ENCODE measurements at regions not wholly inside any gene's neighbourhood (a gene's known extent, or its start where the extent isn't known, plus 50 kb on each side); places are given as distances from the start of the nearest gene placed in this dataset.

- H3K36me3 ChIP-seq (ENCODE audit: insufficient read depth, low read length) = no peaks in the 10 kb centered on the region
- no peak overlapping the region for H3K27ac ChIP-seq (ENCODE audit: low read depth, low read length)
- no peak for DNase-seq (ENCODE audit: insufficient read length, low spot score, missing footprints)
- TF ChIP-seq CTCF (IDR thresholded peaks at IDR 0.05; ENCODE audit: extremely low read depth, low read depth, low read length) = no peak
- H3K27me3 ChIP-seq (ENCODE audit: insufficient read depth, low read length) = no peaks in the 10 kb centered on the region
- H3K79me2 ChIP-seq (ENCODE audit: insufficient read depth, low read length) = no peaks in the 10 kb centered on the region
- H2AFZ ChIP-seq (ENCODE audit: low read length) = no peak overlapping the region
- no peak overlapping the region for H3K4me3 ChIP-seq (ENCODE audit: insufficient read depth, low read length)
- H3K4me1 ChIP-seq (ENCODE audit: insufficient read depth, low read length) = no peaks in the 10 kb centered on the region
- no peak overlapping the region for H3K4me2 ChIP-seq (ENCODE audit: insufficient read depth, low read length)
- H3K9me3 ChIP-seq (ENCODE audit: low read depth, low read length) = peaks cover 2% of the 10 kb centered on the region
- H4K20me1 ChIP-seq (ENCODE audit: insufficient read depth, low read length) = no peaks in the 10 kb centered on the region
These were observed 417.0 kb upstream of the ATXN7L3B start for GRCh38 chr12:74120644-74121043.

- no peaks in the 10 kb centered on the region for H3K79me2 ChIP-seq (ENCODE audit: insufficient read depth, low read length)
- no peaks in the 10 kb centered on the region for H4K20me1 ChIP-seq (ENCODE audit: insufficient read depth, low read length)
- no peaks in the 10 kb centered on the region for H3K9me3 ChIP-seq (ENCODE audit: low read depth, low read length)
- no peak overlapping the region for H3K4me3 ChIP-seq (ENCODE audit: insufficient read depth, low read length)
- no peak for DNase-seq (ENCODE audit: insufficient read length, low spot score, missing footprints)
- no peak overlapping the region for H3K4me2 ChIP-seq (ENCODE audit: insufficient read depth, low read length)
- no peak overlapping the region for H3K27ac ChIP-seq (ENCODE audit: low read depth, low read length)
- H3K4me1 ChIP-seq (ENCODE audit: insufficient read depth, low read length) = no peaks in the 10 kb centered on the region
- H2AFZ ChIP-seq (ENCODE audit: low read length) = no peak overlapping the region
- H3K36me3 ChIP-seq (ENCODE audit: insufficient read depth, low read length) = no peaks in the 10 kb centered on the region
- TF ChIP-seq CTCF (IDR thresholded peaks at IDR 0.05; ENCODE audit: extremely low read depth, low read depth, low read length) = no peak
- H3K27me3 ChIP-seq (ENCODE audit: insufficient read depth, low read length) = no peaks in the 10 kb centered on the region
These were observed 407.9 kb upstream of the ATXN7L3B start for GRCh38 chr12:74129702-74130101.

GRCh38 chr12:74144396-74144795, 393.2 kb upstream of the ATXN7L3B start:
- H3K79me2 ChIP-seq (ENCODE audit: insufficient read depth, low read length) = no peaks in the 10 kb centered on the region
- no peaks in the 10 kb centered on the region for H4K20me1 ChIP-seq (ENCODE audit: insufficient read depth, low read length)
- no peak for DNase-seq (ENCODE audit: insufficient read length, low spot score, missing footprints)
- no peaks in the 10 kb centered on the region for H3K9me3 ChIP-seq (ENCODE audit: low read depth, low read length)
- H3K4me1 ChIP-seq (ENCODE audit: insufficient read depth, low read length) = no peaks in the 10 kb centered on the region
- H3K36me3 ChIP-seq (ENCODE audit: insufficient read depth, low read length) = no peaks in the 10 kb centered on the region
- no peak overlapping the region for H2AFZ ChIP-seq (ENCODE audit: low read length)
- H3K4me3 ChIP-seq (ENCODE audit: insufficient read depth, low read length) = no peak overlapping the region
- TF ChIP-seq CTCF (IDR thresholded peaks at IDR 0.05; ENCODE audit: extremely low read depth, low read depth, low read length) = no peak
- H3K27me3 ChIP-seq (ENCODE audit: insufficient read depth, low read length) = no peaks in the 10 kb centered on the region
- H3K27ac ChIP-seq (ENCODE audit: low read depth, low read length) = no peak overlapping the region
- no peak overlapping the region for H3K4me2 ChIP-seq (ENCODE audit: insufficient read depth, low read length)

GRCh38 chr12:74145328-74145727, 392.3 kb upstream of the ATXN7L3B start:
- no peak for TF ChIP-seq CTCF (IDR thresholded peaks at IDR 0.05; ENCODE audit: extremely low read depth, low read depth, low read length)
- DNase-seq (ENCODE audit: insufficient read length, low spot score, missing footprints) = no peak
- Histone ChIP-seq H3K4me2 (ENCODE audit: insufficient read depth, low read length) (no peak overlapping the region), H4K20me1 (ENCODE audit: insufficient read depth, low read length) (no peaks in the 10 kb centered on the region), H3K27ac (ENCODE audit: low read depth, low read length) (no peak overlapping the region), H3K79me2 (ENCODE audit: insufficient read depth, low read length) (no peaks in the 10 kb centered on the region), H3K9me3 (ENCODE audit: low read depth, low read length) (no peaks in the 10 kb centered on the region), H3K27me3 (ENCODE audit: insufficient read depth, low read length) (no peaks in the 10 kb centered on the region), H2AFZ (ENCODE audit: low read length) (no peak overlapping the region), H3K4me1 (ENCODE audit: insufficient read depth, low read length) (no peaks in the 10 kb centered on the region), H3K36me3 (ENCODE audit: insufficient read depth, low read length) (no peaks in the 10 kb centered on the region), H3K4me3 (ENCODE audit: insufficient read depth, low read length) (no peak overlapping the region)

All from osteoblast (primary cell).